ENCODE measurements at regions not wholly inside any gene's neighbourhood (a gene's known extent, or its start where the extent isn't known, plus 50 kb on each side); places are given as distances from the start of the nearest gene placed in this dataset.

DNA sequence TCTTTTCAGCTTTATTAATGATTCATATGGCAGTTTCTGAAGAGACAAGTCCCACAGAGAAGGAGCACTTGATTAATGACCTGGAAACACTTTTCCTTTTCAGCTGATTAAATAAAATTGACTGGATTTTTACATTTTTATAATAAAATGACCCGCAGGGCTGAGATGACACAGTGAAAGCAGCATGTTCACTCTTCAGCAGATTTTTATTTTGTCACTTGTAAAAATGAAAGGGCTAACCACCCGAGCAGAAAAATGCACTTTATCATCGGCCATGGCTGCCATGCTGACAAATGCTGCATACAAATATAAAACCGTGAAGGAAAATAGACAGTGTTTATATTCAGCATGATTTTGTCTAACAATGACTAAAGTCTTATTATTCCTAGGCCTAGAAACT is 321.6 kb upstream of the ITGA1 start:
- TF ChIP-seq, protein P1, sequence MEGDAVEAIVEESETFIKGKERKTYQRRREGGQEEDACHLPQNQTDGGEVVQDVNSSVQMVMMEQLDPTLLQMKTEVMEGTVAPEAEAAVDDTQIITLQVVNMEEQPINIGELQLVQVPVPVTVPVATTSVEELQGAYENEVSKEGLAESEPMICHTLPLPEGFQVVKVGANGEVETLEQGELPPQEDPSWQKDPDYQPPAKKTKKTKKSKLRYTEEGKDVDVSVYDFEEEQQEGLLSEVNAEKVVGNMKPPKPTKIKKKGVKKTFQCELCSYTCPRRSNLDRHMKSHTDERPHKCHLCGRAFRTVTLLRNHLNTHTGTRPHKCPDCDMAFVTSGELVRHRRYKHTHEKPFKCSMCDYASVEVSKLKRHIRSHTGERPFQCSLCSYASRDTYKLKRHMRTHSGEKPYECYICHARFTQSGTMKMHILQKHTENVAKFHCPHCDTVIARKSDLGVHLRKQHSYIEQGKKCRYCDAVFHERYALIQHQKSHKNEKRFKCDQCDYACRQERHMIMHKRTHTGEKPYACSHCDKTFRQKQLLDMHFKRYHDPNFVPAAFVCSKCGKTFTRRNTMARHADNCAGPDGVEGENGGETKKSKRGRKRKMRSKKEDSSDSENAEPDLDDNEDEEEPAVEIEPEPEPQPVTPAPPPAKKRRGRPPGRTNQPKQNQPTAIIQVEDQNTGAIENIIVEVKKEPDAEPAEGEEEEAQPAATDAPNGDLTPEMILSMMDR (IDR thresholded peaks at IDR 0.05), result no peak
- TF ChIP-seq EZH2 (IDR thresholded peaks at IDR 0.05) (no peak), EZH2phosphoT487 (IDR thresholded peaks at IDR 0.05) (no peak)

Measured in neural progenitor cell (in vitro differentiated cells).